Brain microvascular endothelial cell (primary cell): ENCODE measurements at regions not wholly inside any gene's neighbourhood (a gene's known extent, or its start where the extent isn't known, plus 50 kb on each side); places are given as distances from the start of the nearest gene placed in this dataset.

ENCODE experiments used
- DNase-seq: peaks from one replicate; pipeline ENCODE4 v3.0.0-alpha.2; 2020
- H3K27ac ChIP-seq: fragments of 250-450 bp; sonication (Bioruptor Pico); 2 replicates; pipeline ENCODE4 v1.5.1; 2020; ENCODE audit warnings: mild to moderate bottlenecking, moderate library complexity
- H3K27me3 ChIP-seq: fragments of 250-450 bp; sonication (Bioruptor Pico); replicated peaks from 2 replicates; pipeline ENCODE4 v1.5.1; 2020; ENCODE audit warnings: mild to moderate bottlenecking
- H3K36me3 ChIP-seq: fragments of 250-450 bp; sonication (Bioruptor Pico); replicated peaks from 2 replicates; pipeline ENCODE4 v1.5.1; 2020; ENCODE audit warnings: mild to moderate bottlenecking
- H3K4me3 ChIP-seq: 2 replicates; pipeline ENCODE4 v1.5.1; 2011; ENCODE audit warnings: low read depth, mild to moderate bottlenecking, control low read depth, low read length, moderate library complexity
- in situ Hi-C: cut with HindIII; loops from 2 replicates; pipeline ENCODE4 v1.10.0; 2017; ENCODE audit warnings: low sequenced_read_pairs, low pct_ligation_motif_present
- TF ChIP-seq, protein P1 (sequence below): IDR thresholded peaks from 2 replicates; pipeline ENCODE4 v1.5.1; 2011; ENCODE audit warnings: low read depth, mild to moderate bottlenecking, moderate library complexity, low read length, control low read depth, inconsistent platforms; ENCODE audit errors: missing control alignments

GRCh38 chr14:98955036-98955740, 316.8 kb downstream of the BCL11B start:
- H3K36me3 ChIP-seq, result no peaks in the 10 kb centered on the region
- in situ Hi-C loops, result no loop called here
- H3K27me3 ChIP-seq, result no peaks in the 10 kb centered on the region
- TF ChIP-seq, protein P1, sequence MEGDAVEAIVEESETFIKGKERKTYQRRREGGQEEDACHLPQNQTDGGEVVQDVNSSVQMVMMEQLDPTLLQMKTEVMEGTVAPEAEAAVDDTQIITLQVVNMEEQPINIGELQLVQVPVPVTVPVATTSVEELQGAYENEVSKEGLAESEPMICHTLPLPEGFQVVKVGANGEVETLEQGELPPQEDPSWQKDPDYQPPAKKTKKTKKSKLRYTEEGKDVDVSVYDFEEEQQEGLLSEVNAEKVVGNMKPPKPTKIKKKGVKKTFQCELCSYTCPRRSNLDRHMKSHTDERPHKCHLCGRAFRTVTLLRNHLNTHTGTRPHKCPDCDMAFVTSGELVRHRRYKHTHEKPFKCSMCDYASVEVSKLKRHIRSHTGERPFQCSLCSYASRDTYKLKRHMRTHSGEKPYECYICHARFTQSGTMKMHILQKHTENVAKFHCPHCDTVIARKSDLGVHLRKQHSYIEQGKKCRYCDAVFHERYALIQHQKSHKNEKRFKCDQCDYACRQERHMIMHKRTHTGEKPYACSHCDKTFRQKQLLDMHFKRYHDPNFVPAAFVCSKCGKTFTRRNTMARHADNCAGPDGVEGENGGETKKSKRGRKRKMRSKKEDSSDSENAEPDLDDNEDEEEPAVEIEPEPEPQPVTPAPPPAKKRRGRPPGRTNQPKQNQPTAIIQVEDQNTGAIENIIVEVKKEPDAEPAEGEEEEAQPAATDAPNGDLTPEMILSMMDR, result no peak
- no peak overlapping the region for H3K27ac ChIP-seq
- H3K4me3 ChIP-seq, result no peak overlapping the region
- no peak for DNase-seq

GRCh38 chr14:98955741-98956070, 316.3 kb downstream of the BCL11B start:
- Histone ChIP-seq H3K4me3 (no peak overlapping the region), H3K36me3 (no peaks in the 10 kb centered on the region), H3K27me3 (no peaks in the 10 kb centered on the region), H3K27ac (no peak overlapping the region)
- no peak for DNase-seq
- in situ Hi-C loops, result no loop called here
- TF ChIP-seq, protein P1, result no peak

GRCh38 chr14:98956181-98956580, 315.8 kb downstream of the BCL11B start:
- in situ Hi-C loops, result no loop called here
- H3K27ac ChIP-seq, result no peak overlapping the region
- no peaks in the 10 kb centered on the region for H3K36me3 ChIP-seq
- DNase-seq, result no peak
- H3K27me3 ChIP-seq, result no peaks in the 10 kb centered on the region
- TF ChIP-seq, protein P1, result no peak
- H3K4me3 ChIP-seq, result no peak overlapping the region

GRCh38 chr14:98956661-98957060, 315.3 kb downstream of the BCL11B start:
- Histone ChIP-seq H3K4me3 (no peak overlapping the region), H3K27ac (no peak overlapping the region), H3K27me3 (no peaks in the 10 kb centered on the region), H3K36me3 (no peaks in the 10 kb centered on the region)
- DNase-seq, result no peak
- TF ChIP-seq, protein P1, result no peak
- in situ Hi-C loops, result no loop called here

DNA sequence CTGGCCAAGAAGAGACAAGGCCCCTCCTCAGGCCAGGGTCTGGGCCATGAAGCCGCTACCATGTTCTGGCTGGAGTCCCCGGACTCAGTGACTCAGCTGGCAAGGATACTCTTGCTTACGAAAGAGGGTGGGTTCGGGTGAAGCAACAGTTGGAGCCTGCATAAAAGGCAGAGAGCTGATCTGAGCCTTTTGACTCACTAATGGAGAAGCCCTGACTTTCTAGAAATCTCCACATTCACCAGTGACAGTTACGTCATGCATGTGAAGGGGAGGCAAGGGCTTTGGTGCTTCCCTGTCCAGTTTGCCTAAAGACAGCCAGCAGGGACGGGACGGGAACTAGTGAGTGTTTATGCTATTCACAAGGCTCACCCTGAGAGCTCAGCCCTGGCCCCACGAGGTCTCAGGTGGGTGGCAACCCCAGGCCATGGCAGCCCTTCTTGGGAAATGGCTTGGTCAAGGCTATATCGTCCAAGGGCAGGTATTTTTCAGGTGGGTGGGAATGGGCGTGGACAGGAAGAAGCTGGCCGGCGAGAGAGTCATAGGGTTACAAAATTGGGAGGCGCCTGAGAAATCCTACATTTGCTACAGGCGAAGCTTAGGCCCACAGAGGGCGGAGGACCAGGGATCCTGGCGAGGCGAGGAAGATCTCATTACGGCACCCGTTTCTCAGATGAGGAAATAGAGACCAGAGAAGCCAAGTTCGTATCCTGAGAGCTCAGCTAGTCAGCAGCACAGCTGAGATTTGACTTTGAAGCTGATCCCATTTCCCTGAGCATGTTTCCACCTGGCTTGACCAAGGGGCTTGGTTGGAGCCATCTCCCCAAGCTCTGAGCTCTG, 314.6 kb downstream of the BCL11B start:
- no peak for DNase-seq
- no peaks in the 10 kb centered on the region for H3K36me3 ChIP-seq
- H3K27ac ChIP-seq, result no peak overlapping the region
- no peak overlapping the region for H3K4me3 ChIP-seq
- no peaks in the 10 kb centered on the region for H3K27me3 ChIP-seq
- in situ Hi-C loops, result no loop called here
- TF ChIP-seq, protein P1, result no peak
